ENCODE measurements at regions not wholly inside any gene's neighbourhood (a gene's known extent, or its start where the extent isn't known, plus 50 kb on each side); places are given as distances from the start of the nearest gene placed in this dataset.

- DNase-seq = no peak
These were observed 353.1 kb upstream of the ANO5 start for GRCh38 chr11:21839796-21840195.

- DNase-seq = no peak
These were observed 331.6 kb upstream of the ANO5 start for GRCh38 chr11:21861314-21861713.

DNA sequence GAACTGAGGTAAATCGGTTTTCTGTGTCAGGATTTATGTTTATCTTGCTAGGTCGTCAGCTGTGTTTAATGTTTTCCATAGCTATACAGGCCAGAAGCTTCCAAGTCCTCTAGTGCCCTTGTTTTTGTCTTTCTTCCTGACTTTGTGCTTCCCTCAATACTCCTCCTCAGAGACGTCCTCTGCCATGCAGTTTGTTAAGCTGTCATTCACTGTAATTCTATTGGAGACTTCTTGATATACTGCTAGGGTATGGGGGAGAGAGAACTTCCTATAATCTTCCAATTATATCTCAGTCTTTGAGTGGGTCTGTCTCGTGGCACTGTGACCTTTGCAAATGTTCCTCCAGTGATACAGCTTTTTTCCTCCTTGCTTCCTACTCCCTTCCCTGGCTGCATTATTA, 327.3 kb upstream of the ANO5 start:
- DNase-seq = no peak

GRCh38 chr11:21866781-21867180, 326.1 kb upstream of the ANO5 start:
- DNase-seq = no peak

DNA sequence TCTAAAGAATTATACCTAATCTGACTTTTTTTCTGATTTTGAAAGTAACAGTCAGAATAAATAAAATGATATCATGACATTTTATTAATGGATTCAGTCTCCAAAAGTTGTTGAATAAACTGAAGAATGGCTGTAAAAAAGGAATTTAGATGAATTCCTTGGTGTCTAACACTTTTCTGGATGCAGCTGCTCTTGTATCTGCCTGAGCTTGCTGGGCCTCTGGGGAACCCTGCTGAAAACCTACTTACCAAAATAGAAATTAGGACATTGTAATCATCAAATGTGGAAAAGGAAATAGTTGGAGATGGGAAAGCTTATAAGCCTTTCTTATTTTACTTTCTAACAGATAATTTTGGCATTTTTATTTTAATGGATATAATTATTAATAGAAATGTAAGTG, 315.7 kb upstream of the ANO5 start:
- DNase-seq = no peak

GRCh38 chr11:21883354-21883753, 309.5 kb upstream of the ANO5 start:
- DNase-seq = no peak

GRCh38 chr11:21888814-21889213, 304.1 kb upstream of the ANO5 start:
- no peak for DNase-seq

DNA sequence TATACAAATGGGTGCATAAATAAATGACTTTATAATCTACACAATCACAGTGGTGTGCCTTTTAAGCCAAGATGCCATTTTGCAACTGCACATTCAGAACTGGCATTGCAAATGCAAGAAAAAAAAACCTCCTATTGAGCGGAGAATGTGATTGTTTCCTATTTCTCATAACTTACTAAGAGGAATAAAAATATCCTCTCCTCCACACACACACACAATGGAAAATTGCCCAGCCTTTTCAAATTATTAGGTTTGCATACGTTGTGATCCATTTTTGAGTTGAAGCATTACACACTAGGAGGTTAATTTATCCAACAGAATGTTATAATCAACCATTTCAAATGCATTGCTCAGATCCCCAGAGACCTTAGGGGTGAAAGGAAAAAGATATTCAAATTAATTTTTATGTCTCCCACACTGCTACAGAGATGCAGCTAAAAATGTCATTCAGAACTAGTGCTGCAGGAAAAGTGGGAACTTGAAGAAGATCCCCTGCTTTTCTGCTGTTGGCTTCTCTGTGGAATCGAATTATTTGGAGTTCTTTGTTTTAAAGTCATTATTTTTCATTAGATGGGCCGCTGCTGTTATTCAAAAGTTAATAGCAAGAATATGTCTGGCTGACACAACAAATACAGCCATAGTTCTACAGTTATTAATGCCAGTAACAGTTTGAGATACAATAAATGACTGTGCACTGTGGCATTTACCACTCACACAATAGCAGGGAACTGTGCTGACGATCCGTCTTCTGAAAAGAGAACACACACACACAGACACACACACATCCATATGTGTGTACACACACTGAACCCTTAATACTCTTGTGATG, 299.9 kb upstream of the ANO5 start:
- no peak for DNase-seq

DNA sequence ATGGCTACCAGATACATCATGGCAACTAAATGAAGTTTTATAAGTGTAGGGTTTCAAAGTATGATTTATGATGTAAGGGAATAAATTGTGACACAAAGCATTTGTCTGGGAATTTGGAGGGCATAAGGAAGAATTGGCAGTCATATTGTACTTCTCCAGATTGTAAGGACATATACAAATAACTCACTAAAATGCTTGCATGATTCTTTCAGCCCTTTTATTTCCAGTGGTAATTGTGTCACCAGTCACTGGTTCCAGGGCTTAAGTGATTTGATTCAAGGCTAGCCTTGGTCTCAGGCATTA, 299.4 kb upstream of the ANO5 start:
- no peak for DNase-seq

DNA sequence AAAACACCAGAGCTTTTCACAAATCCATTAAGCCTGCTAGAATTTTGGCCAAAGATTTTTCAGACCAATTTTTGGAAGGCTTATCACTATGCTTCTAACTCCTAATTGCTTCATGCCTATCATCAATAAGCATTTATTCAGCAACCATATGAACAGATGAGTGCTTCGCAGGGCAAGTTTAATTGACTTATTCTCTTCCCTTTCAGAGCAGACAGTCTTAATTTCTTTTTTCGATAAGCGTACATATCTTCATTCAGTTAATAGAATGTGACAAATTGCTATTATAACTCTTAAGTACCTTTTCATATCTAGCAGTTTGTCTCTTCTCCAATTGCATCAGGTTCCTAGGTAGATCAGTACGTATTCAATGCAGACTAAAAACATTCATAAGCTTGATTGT, 298.4 kb upstream of the ANO5 start:
- DNase-seq = no peak

GRCh38 chr11:21895686-21896085, 297.2 kb upstream of the ANO5 start:
- DNase-seq = no peak

GRCh38 chr11:21896216-21896615, 296.7 kb upstream of the ANO5 start:
- no peak for DNase-seq

DNA sequence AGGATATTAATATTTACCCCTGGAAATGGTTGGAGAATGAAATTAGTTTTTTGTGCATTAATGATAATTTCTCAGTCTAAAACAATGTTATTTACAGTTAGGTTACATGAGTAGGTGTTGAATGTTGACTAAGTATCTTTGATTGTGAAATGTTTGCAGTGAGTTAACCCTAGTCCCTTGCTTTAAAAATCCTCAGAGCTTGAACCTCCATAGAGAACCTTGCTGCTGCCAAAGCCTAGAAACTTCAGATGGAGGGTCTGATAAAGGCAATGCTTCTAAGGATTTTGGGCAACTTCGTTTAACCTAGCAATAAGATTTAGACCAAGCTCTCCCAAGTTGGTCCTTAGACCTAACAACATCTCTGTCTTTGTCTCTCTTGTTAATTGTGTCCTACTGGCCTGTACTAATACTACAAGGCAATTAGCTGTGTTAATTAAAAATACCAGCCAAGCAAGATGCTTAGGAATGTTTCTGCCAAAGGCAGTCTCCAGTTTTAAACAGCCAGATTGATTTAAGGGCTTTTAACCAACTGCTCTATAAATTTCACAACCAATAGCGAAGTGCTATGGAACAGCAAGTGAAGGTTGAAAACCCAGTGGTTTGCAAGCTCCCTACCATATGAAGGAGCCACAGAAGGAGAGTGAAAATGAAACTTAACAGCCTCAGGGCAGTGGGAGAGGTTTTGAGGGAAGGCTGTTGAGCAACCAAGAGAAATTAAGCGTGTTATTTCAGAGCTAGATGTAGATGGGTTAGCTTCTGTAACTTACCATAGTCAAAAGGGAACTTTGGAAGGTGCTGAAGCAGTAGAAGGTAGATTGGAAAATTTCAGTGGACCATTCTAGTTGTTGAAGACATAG, 295.9 kb upstream of the ANO5 start:
- no peak for DNase-seq

GRCh38 chr11:21897752-21898151, 295.1 kb upstream of the ANO5 start:
- DNase-seq = no peak

DNA sequence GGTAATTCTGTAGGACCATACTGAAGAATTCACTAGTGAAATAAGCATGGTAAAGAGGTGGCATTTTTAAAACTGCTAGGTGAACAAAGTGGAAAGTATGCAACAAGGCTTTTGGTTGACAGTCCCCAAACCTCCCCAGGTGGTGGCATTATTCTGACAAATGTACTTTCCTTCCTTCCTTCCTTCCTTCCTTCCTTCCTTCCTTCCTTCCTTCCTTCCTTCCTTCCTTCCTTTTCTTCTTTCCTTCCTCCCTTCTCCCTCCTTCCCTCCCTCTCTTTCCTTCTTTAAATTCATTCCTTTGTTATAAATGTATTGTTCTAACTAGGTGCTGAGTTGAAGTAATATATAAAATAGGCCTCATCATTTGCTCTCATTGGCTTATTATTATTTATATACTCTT, 284.7 kb upstream of the ANO5 start:
- DNase-seq = no peak

DNA sequence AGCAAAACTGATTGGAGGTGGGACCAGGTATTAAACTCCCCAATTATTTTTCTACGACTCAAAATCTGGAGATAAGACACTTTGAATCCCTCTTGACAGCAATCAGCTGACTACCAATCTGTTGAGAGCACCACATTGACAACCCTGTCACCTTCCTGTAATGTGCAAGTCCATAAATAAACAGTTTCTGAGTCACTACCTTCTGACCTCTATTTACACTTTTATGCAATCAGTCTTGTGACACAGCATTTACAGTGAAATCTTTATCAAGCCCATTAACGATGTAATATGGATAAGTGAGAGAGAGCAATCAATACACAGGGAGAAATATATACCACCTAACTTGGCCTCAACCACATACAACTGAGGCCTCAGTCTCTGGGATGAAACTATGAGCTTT, 283.7 kb upstream of the ANO5 start:
- no peak for DNase-seq

DNA sequence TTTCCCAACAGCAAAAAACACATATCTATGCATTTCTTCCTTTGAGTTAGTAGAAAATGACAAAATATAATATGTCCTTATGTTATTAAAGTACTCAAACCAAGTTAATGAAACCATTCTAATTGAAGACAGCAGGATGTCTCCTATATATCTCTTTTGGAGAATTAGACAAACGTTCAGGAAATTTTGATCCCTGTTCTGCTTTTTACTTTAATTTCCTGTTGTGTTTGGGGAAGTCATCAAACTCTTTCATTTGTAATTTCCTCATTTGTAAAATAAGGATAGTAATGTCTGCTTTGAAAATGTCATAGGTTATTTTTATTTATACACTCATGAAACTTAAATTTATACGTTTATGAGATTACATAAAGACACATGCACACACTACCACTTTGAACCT, 281.8 kb upstream of the ANO5 start:
- no peak for DNase-seq

DNA sequence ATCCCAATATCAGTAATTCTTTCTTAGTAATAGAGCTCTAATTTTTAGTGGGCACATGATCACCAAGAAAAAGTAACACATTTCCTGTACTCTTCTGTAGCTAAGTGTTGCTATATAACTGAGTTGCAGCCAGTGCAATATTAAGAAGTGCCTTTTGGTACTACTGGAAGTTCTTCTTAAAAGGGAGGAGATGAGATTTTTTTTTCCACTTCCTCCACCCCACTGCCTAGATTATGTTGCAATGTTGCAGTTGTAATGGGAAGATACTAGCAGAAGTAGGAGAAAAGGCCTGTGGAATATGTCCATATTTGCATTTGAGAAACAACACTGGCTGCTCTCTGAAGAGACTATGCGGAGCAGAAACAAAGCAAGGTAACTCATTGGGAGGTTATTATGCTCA, 280.6 kb upstream of the ANO5 start:
- no peak for DNase-seq

- no peak for DNase-seq
These were observed 271.7 kb upstream of the ANO5 start for GRCh38 chr11:21921151-21921550.

GRCh38 chr11:21924262-21924661, 268.6 kb upstream of the ANO5 start:
- no peak for DNase-seq

DNA sequence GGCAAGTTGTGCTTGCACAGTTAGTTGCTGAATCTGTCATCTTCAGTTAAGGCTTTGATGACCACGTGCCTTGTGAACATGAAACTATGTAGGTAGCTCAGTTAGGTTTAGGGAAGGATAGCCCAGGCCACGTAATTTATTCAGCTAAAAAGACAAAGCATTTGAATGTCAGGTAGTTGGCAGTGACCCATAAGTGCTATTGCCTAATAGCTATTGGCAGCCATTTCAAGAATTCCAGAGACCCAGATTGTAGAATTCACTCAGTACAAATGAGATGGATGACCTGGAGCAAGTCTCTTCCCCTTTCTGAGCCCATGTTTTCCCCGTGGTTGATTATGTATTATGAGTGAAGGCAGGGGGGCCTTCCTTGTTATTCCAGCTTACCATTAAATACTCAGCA, 265.3 kb upstream of the ANO5 start:
- DNase-seq = no peak

DNA sequence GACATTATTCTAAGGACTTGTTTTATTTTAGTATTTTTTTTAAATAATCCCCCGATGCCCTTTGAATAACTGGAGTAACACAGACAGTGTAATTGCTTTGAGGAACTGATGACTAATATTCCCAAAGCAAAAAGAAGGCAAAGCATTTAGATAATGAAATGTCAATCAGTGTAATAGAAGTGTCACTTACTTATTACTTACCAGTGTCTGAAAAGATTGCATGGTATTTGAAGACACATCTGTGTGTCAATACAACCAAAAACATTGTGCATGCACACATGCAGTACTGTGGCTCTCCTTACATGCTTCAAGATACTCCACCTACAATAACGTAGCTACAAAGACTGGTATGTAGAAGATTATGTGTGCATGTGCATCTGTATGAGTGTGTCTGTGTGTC, 264.0 kb upstream of the ANO5 start:
- no peak for DNase-seq

GRCh38 chr11:21930408-21930807, 262.5 kb upstream of the ANO5 start:
- no peak for DNase-seq

GRCh38 chr11:21931436-21932101, 261.3 kb upstream of the ANO5 start:
- DNase-seq = no peak

Data from CD4-positive, alpha-beta T cell treated with Interferon gamma for 1 hour (primary cell).